ENCODE measurements at regions not wholly inside any gene's neighbourhood (a gene's known extent, or its start where the extent isn't known, plus 50 kb on each side); places are given as distances from the start of the nearest gene placed in this dataset.

GRCh38 chr18:64203295-64203694 lies 54.4 kb upstream of the LINC00305 start:
- ATAC-seq (no peak), DNase-seq (ENCODE audit: low spot score) (no peak)
- H3K9me3 Mint-ChIP-seq: peaks cover 6% of the 10 kb centered on the region
- peaks cover 61% of the 10 kb centered on the region for H3K4me1 Mint-ChIP-seq
- H3K27ac Mint-ChIP-seq: no peak overlapping the region
- CTCF ChIA-PET: interaction anchor here (0.5 kb wide), 1 partner anchor 38 kb away, joined by 3 read pairs; no protein-coding TSS in a partner anchor
- H3K36me3 Mint-ChIP-seq: peaks cover 6% of the 10 kb centered on the region; the same call in 1 of the 2 replicates
- H3K27me3 Mint-ChIP-seq (ENCODE audit: low read depth): no peaks in the 10 kb centered on the region
- no peak overlapping the region for H3K4me3 Mint-ChIP-seq
- POLR2A ChIA-PET: no interaction called here
- TF ChIP-seq TP53 (CRISPR knock-in tag; IDR thresholded peaks at IDR 0.05) (no peak), ZSCAN18 (CRISPR knock-in tag; IDR thresholded peaks at IDR 0.05) (no peak), HMGA2 (CRISPR knock-in tag; IDR thresholded peaks at IDR 0.05) (no peak), USF2 (CRISPR knock-in tag; IDR thresholded peaks at IDR 0.05) (no peak), TEAD1 (CRISPR knock-in tag; IDR thresholded peaks at IDR 0.05) (no peak), ZNF416 (CRISPR knock-in tag; IDR thresholded peaks at IDR 0.05) (no peak), NFYB (CRISPR knock-in tag; conservative IDR thresholded peaks at IDR 0.05; ENCODE audit: low read depth) (no peak), MXD4 (CRISPR knock-in tag; IDR thresholded peaks at IDR 0.05; ENCODE audit: borderline replicate concordance) (no peak), MLX (CRISPR knock-in tag; IDR thresholded peaks at IDR 0.05) (no peak), CBFB (CRISPR knock-in tag; IDR thresholded peaks at IDR 0.05; ENCODE audit: low read depth) (no peak), JAZF1 (CRISPR knock-in tag; IDR thresholded peaks at IDR 0.05) (no peak), ZNF396 (CRISPR knock-in tag; IDR thresholded peaks at IDR 0.05; ENCODE audit: borderline replicate concordance) (no peak), ATF2 (CRISPR knock-in tag; IDR thresholded peaks at IDR 0.05; ENCODE audit: borderline replicate concordance, low read depth) (no peak), ETV6 (CRISPR knock-in tag; IDR thresholded peaks at IDR 0.05) (no peak), ARID4B (CRISPR knock-in tag; IDR thresholded peaks at IDR 0.05; ENCODE audit: borderline replicate concordance) (no peak), ZNF121 (CRISPR knock-in tag; IDR thresholded peaks at IDR 0.05) (no peak)

- no peak overlapping the region for H3K4me3 Mint-ChIP-seq
- peaks cover 57% of the 10 kb centered on the region for H3K4me1 Mint-ChIP-seq
- no peak overlapping the region; the same call in 1 of the 2 replicates for H3K27ac Mint-ChIP-seq
- ATAC-seq (peak; percentile 45), DNase-seq (ENCODE audit: low spot score) (no peak)
- ChIA-PET POLR2A (no interaction called here), CTCF (interaction anchor here (0.5 to 0.6 kb wide), 2 partner anchors 38 to 545 kb away, joined by 3 to 4 read pairs; no protein-coding TSS in a partner anchor)
- H3K9me3 Mint-ChIP-seq: peaks cover 2% of the 10 kb centered on the region
- TF ChIP-seq ELF4 (CRISPR knock-in tag; IDR thresholded peaks at IDR 0.05; ENCODE audit: low read depth): no peak
- no peak for TF ChIP-seq AR (CRISPR knock-in tag; IDR thresholded peaks at IDR 0.05)
- TF ChIP-seq E2F4 (CRISPR knock-in tag; IDR thresholded peaks at IDR 0.05; ENCODE audit: borderline replicate concordance, low read depth): no peak
- TF ChIP-seq NFYB (CRISPR knock-in tag; conservative IDR thresholded peaks at IDR 0.05; ENCODE audit: low read depth): no peak
- peaks cover 3% of the 10 kb centered on the region; the same call in 1 of the 2 replicates for H3K36me3 Mint-ChIP-seq
- no peaks in the 10 kb centered on the region for H3K27me3 Mint-ChIP-seq (ENCODE audit: low read depth)
Observed at GRCh38 chr18:64202863-64203262, 54.0 kb upstream of the LINC00305 start.
